Activated CD8-positive, alpha-beta T cell treated with anti-CD3 and anti-CD28 coated beads for 36 hours (primary cell): ENCODE measurements at regions not wholly inside any gene's neighbourhood (a gene's known extent, or its start where the extent isn't known, plus 50 kb on each side); places are given as distances from the start of the nearest gene placed in this dataset.

ENCODE experiments used
- ATAC-seq: fragments of 200-7000 bp; cut with Tn5 transposase; one replicate; pipeline ENCODE4 v1.10.0; 2021; ENCODE audit warnings: mild to moderate bottlenecking, moderate library complexity
- CTCF ChIA-PET: fragments of 350-600 bp; sonication (Branson Sonifier 250); formaldehyde crosslinking; loops from one replicate; lab custom pipeline; 2021; ENCODE audit warnings: antibody characterized with exemption; lab: Charles Lee
- POLR2A ChIA-PET: fragments of 350-600 bp; sonication (Branson Sonifier 250); formaldehyde crosslinking; loops from one replicate; lab custom pipeline; 2021; ENCODE audit warnings: antibody characterized with exemption; lab: Charles Lee
- DNase-seq: peaks from one replicate; pipeline ENCODE4 v3.0.0-alpha.2; 2020
- H3K27ac Mint-ChIP-seq: one replicate; pipeline ENCODE4 v1.8.0; 2021; ENCODE audit warnings: mild to moderate bottlenecking, mixed read lengths
- H3K27me3 Mint-ChIP-seq: one replicate; pipeline ENCODE4 v1.8.0; 2021; ENCODE audit warnings: mixed read lengths
- H3K36me3 Mint-ChIP-seq: one replicate; pipeline ENCODE4 v1.8.0; 2021; ENCODE audit warnings: low read depth, mixed read lengths
- H3K4me1 Mint-ChIP-seq: one replicate; pipeline ENCODE4 v1.8.0; 2021; ENCODE audit warnings: low read depth, mixed read lengths
- H3K4me3 Mint-ChIP-seq: one replicate; pipeline ENCODE4 v1.8.0; 2021; ENCODE audit warnings: mild to moderate bottlenecking, moderate library complexity, mixed read lengths
- H3K9me3 Mint-ChIP-seq: one replicate; pipeline ENCODE4 v1.8.0; 2021; ENCODE audit warnings: mixed read lengths
- CTCF ChIP-seq: fragments of 200-600 bp; IDR thresholded peaks from one replicate; pipeline ENCODE4 v1.8.0; 2022; ENCODE audit warnings: antibody characterized with exemption, mild to moderate bottlenecking
- intact Hi-C: fragments of 100-400 bp; cut with micrococcal nuclease; formaldehyde crosslinking; loops from one replicate; pipeline ENCODE4 v1.10.0; 2022

GRCh38 chr9:71333321-71333720, 211.9 kb upstream of the TRPM3 start:
- Mint-ChIP-seq H3K27me3 (peaks cover 6% of the 10 kb centered on the region), H3K4me1 (no peaks in the 10 kb centered on the region), H3K36me3 (no peaks in the 10 kb centered on the region), H3K9me3 (peaks cover 5% of the 10 kb centered on the region), H3K4me3 (no peak overlapping the region), H3K27ac (no peak overlapping the region)
- no peak for TF ChIP-seq CTCF
- POLR2A ChIA-PET, result no interaction called here
- DNase-seq (no peak), ATAC-seq (no peak)
- intact Hi-C loops, result no loop called here
- CTCF ChIA-PET, result interaction anchor here (1.3 to 1.5 kb wide), 2 partner anchors 14 to 48 kb away, joined by 3 read pairs; no protein-coding TSS in a partner anchor

GRCh38 chr9:71331603-71332002, 210.2 kb upstream of the TRPM3 start:
- H3K4me3 Mint-ChIP-seq, result no peak overlapping the region
- peaks cover 4% of the 10 kb centered on the region for H3K27me3 Mint-ChIP-seq
- TF ChIP-seq CTCF, result no peak
- ChIA-PET CTCF (no interaction called here), POLR2A (no interaction called here)
- no peak overlapping the region for H3K27ac Mint-ChIP-seq
- DNase-seq, result no peak
- no peaks in the 10 kb centered on the region for H3K4me1 Mint-ChIP-seq
- no peaks in the 10 kb centered on the region for H3K36me3 Mint-ChIP-seq
- intact Hi-C loops, result no loop called here
- ATAC-seq, result no peak
- no peaks in the 10 kb centered on the region for H3K9me3 Mint-ChIP-seq

- no peak for TF ChIP-seq CTCF
- no peaks in the 10 kb centered on the region for H3K9me3 Mint-ChIP-seq
Measured at GRCh38 chr9:71329873-71330272, 208.5 kb upstream of the TRPM3 start.

GRCh38 chr9:71326360-71326759, 204.9 kb upstream of the TRPM3 start:
- Mint-ChIP-seq H3K27ac (no peak overlapping the region), H3K36me3 (no peaks in the 10 kb centered on the region), H3K9me3 (no peaks in the 10 kb centered on the region), H3K4me1 (no peaks in the 10 kb centered on the region), H3K27me3 (peaks cover 5% of the 10 kb centered on the region), H3K4me3 (no peak overlapping the region)
- intact Hi-C loops, result no loop called here
- ChIA-PET CTCF (no interaction called here), POLR2A (no interaction called here)
- no peak for TF ChIP-seq CTCF
- DNase-seq (no peak), ATAC-seq (no peak)

More at GRCh38 chr9:71329873-71330272, 208.5 kb upstream of the TRPM3 start:
- no peak for ATAC-seq
- H3K4me1 Mint-ChIP-seq, result no peaks in the 10 kb centered on the region
- peaks cover 2% of the 10 kb centered on the region for H3K27me3 Mint-ChIP-seq
- H3K27ac Mint-ChIP-seq, result no peak overlapping the region
- POLR2A ChIA-PET, result no interaction called here
- no peak for DNase-seq
- CTCF ChIA-PET, result no interaction called here
- intact Hi-C loops, result no loop called here
- no peaks in the 10 kb centered on the region for H3K36me3 Mint-ChIP-seq
- H3K4me3 Mint-ChIP-seq, result no peak overlapping the region

GRCh38 chr9:71323357-71323756, 201.9 kb upstream of the TRPM3 start:
- no peak for ATAC-seq
- Mint-ChIP-seq H3K27ac (no peak overlapping the region), H3K4me3 (no peak overlapping the region), H3K36me3 (no peaks in the 10 kb centered on the region), H3K9me3 (no peaks in the 10 kb centered on the region), H3K27me3 (peaks cover 8% of the 10 kb centered on the region), H3K4me1 (no peaks in the 10 kb centered on the region)
- intact Hi-C loops, result no loop called here
- POLR2A ChIA-PET, result no interaction called here
- DNase-seq, result no peak
- CTCF ChIA-PET, result interaction anchor here (0.6 kb wide), 1 partner anchor 38 kb away, joined by 4 read pairs; no protein-coding TSS in a partner anchor
- TF ChIP-seq CTCF, result no peak
